ENCODE measurements at regions not wholly inside any gene's neighbourhood (a gene's known extent, or its start where the extent isn't known, plus 50 kb on each side); places are given as distances from the start of the nearest gene placed in this dataset.

- TF ChIP-seq, protein P1, sequence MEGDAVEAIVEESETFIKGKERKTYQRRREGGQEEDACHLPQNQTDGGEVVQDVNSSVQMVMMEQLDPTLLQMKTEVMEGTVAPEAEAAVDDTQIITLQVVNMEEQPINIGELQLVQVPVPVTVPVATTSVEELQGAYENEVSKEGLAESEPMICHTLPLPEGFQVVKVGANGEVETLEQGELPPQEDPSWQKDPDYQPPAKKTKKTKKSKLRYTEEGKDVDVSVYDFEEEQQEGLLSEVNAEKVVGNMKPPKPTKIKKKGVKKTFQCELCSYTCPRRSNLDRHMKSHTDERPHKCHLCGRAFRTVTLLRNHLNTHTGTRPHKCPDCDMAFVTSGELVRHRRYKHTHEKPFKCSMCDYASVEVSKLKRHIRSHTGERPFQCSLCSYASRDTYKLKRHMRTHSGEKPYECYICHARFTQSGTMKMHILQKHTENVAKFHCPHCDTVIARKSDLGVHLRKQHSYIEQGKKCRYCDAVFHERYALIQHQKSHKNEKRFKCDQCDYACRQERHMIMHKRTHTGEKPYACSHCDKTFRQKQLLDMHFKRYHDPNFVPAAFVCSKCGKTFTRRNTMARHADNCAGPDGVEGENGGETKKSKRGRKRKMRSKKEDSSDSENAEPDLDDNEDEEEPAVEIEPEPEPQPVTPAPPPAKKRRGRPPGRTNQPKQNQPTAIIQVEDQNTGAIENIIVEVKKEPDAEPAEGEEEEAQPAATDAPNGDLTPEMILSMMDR (optimal IDR thresholded peaks at IDR 0.05 in 1 of 3, IDR thresholded peaks at IDR 0.05 in 1 of 3, conservative IDR thresholded peaks at IDR 0.05 in 1 of 3; ENCODE audit: extremely low read depth in 1 of 3, insufficient read depth in 2 of 3, low read length in 3 of 3): no peak
- no peak for TF ChIP-seq EZH2 (IDR thresholded peaks at IDR 0.05; ENCODE audit: low read length)
Measured at GRCh38 chr1:118811156-118811555, 177.0 kb downstream of the TBX15 start.
